WI38 (cell line): ENCODE measurements at regions not wholly inside any gene's neighbourhood (a gene's known extent, or its start where the extent isn't known, plus 50 kb on each side); places are given as distances from the start of the nearest gene placed in this dataset.

Experiments used
- H3K4me3 ChIP-seq: 2 replicates; pipeline ENCODE4 v1.5.1; 2011; ENCODE audit warnings: low read depth, mild to moderate bottlenecking, control low read depth, low read length
- CTCF ChIP-seq: IDR thresholded peaks from 2 replicates; pipeline ENCODE4 v1.5.1; 2012; ENCODE audit warnings: low read depth, mild to moderate bottlenecking, control low read depth, low read length

GRCh38 chr14:87131879-87132278 is 861.1 kb downstream of the GALC start:
- TF ChIP-seq CTCF = no peak
- no peak overlapping the region for H3K4me3 ChIP-seq

GRCh38 chr14:87122166-87122565 is 870.8 kb downstream of the GALC start:
- H3K4me3 ChIP-seq = no peak overlapping the region
- no peak for TF ChIP-seq CTCF

DNA sequence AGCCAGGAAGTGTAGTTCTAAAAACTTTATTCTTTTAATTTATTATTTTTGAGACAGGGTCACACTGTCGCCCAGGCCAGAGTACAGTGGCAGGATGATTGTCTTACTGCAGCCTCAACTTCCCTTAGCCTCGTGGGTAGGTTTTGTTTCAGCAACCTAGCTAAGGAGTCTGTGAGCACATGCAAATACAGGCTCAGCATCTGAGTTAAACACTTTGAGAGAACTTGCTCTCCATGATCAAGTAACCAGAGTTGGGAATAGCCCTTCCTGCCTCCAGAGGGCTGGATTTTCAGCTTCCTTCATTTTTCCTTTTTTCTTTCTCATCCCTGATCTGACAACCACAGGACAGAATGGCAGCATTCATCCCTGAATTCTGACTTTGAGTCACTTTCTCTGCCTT is 871.3 kb downstream of the GALC start:
- H3K4me3 ChIP-seq = no peak overlapping the region
- TF ChIP-seq CTCF = no peak

- TF ChIP-seq CTCF = no peak
Measured at GRCh38 chr14:87115234-87115633, 877.7 kb downstream of the GALC start.

DNA sequence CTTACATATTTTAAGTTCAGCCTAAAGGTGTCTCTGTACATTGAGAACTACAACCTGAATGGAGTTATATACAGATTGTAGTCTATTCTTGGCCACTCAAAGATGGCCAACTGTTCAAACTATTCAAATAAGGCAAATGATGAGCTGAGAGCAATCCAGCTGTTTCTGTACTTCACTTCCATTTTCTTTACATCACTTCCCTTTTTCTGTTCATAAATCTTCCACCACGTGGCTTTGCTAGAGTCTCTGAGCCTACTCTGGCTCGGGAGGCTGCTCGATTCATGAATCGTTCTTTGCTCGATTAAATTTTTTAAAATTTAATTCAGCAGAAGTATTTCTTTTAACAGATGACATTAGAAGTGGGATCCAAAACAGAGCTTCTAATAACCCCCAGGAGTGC is 879.7 kb downstream of the GALC start:
- no peak for TF ChIP-seq CTCF
- H3K4me3 ChIP-seq = no peak overlapping the region

More at GRCh38 chr14:87115234-87115633, 877.7 kb downstream of the GALC start:
- no peak overlapping the region for H3K4me3 ChIP-seq

GRCh38 chr14:87111741-87112140 is 881.2 kb downstream of the GALC start:
- H3K4me3 ChIP-seq = no peak overlapping the region
- TF ChIP-seq CTCF = no peak

GRCh38 chr14:87111126-87111525 is 881.9 kb downstream of the GALC start:
- no peak for TF ChIP-seq CTCF
- H3K4me3 ChIP-seq = no peak overlapping the region
